ENCODE measurements at regions not wholly inside any gene's neighbourhood (a gene's known extent, or its start where the extent isn't known, plus 50 kb on each side); places are given as distances from the start of the nearest gene placed in this dataset.

DNA sequence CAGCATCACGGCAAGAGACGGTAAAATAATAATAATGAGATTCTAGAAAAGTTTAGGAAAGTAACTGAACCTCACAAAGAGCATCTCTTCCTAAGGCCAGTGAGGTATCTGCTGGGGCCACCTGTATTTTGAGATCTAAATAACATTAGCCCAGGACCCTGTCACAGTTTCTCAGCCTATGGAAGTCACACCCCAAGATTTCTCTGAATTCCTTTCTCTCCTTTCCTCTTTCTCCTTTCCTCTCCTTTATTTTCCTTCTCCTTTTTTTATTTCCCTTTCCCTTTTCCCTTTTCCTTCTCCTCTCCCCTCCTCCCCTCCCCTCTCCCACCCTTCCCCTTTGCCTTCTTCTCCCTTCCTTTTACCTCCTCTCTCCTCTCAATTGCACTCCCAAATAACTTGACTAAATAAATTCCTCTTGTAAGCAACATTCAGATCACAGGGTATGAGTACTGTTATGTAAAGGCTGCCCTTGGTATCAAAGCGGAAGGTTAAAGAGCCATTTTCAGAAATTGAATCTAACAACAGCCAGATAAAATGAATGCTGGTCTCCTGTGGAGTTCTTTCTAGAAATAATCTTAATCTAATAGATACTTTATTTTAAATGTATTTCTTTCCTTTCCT is 506.2 kb downstream of the EPM2A start:
- TF ChIP-seq CTCF (IDR thresholded peaks at IDR 0.05; ENCODE audit: unreplicated experiment), result no peak
- H3K27me3 Mint-ChIP-seq (ENCODE audit: unreplicated experiment), result no peaks in the 10 kb centered on the region
- no TSS peak for BruUV-seq (replicated peaks)
- no peak for DNase-seq
- H3K9me3 Mint-ChIP-seq (ENCODE audit: low read depth, unreplicated experiment), result peaks cover 4% of the 10 kb centered on the region
- CTCF ChIA-PET, result no interaction called here
- intact Hi-C loops (cut with micrococcal nuclease; ENCODE audit: unreplicated experiment), result no loop called here
- H3K4me3 Mint-ChIP-seq (ENCODE audit: low read depth, unreplicated experiment), result no peak overlapping the region
- H3K27ac Mint-ChIP-seq (ENCODE audit: unreplicated experiment), result no peak overlapping the region
- H3K36me3 Mint-ChIP-seq (ENCODE audit: insufficient read depth, unreplicated experiment), result no peaks in the 10 kb centered on the region
- H3K4me1 Mint-ChIP-seq (ENCODE audit: low read depth, unreplicated experiment), result no peaks in the 10 kb centered on the region

- no peak for TF ChIP-seq CTCF (IDR thresholded peaks at IDR 0.05; ENCODE audit: unreplicated experiment)
- DNase-seq, result no peak
- no peaks in the 10 kb centered on the region for H3K4me1 Mint-ChIP-seq (ENCODE audit: low read depth, unreplicated experiment)
- no peak overlapping the region for H3K4me3 Mint-ChIP-seq (ENCODE audit: low read depth, unreplicated experiment)
- H3K27me3 Mint-ChIP-seq (ENCODE audit: unreplicated experiment), result no peaks in the 10 kb centered on the region
- BruUV-seq (replicated peaks), result no TSS peak
- intact Hi-C loops (cut with micrococcal nuclease; ENCODE audit: unreplicated experiment), result no loop called here
- H3K36me3 Mint-ChIP-seq (ENCODE audit: insufficient read depth, unreplicated experiment), result no peaks in the 10 kb centered on the region
- no peak overlapping the region for H3K27ac Mint-ChIP-seq (ENCODE audit: unreplicated experiment)
- CTCF ChIA-PET, result no interaction called here
- peaks cover 4% of the 10 kb centered on the region for H3K9me3 Mint-ChIP-seq (ENCODE audit: low read depth, unreplicated experiment)
Observed at GRCh38 chr6:145233955-145234354, 501.4 kb downstream of the EPM2A start.

DNA sequence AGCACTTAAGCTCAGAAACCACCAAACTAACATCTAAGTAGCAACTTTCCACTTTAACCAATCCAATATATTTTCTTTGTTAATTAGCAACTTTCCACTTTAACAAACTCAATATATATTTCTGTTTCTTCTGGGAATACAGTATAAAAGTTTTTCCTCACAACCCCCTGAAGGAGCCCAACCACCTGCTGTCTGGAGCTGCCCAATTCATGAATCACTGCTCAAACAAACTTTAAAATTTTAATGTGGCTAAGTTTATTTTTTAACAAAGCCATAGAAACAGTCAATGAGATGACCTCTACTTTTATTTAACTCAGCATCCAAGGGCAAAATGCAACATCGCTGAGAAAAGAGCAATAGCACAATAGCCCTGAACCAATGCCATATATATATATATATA is 500.1 kb downstream of the EPM2A start:
- Mint-ChIP-seq H3K4me3 (ENCODE audit: low read depth, unreplicated experiment) (no peak overlapping the region), H3K36me3 (ENCODE audit: insufficient read depth, unreplicated experiment) (no peaks in the 10 kb centered on the region), H3K27ac (ENCODE audit: unreplicated experiment) (no peak overlapping the region), H3K9me3 (ENCODE audit: low read depth, unreplicated experiment) (peaks cover 4% of the 10 kb centered on the region), H3K27me3 (ENCODE audit: unreplicated experiment) (no peaks in the 10 kb centered on the region), H3K4me1 (ENCODE audit: low read depth, unreplicated experiment) (no peaks in the 10 kb centered on the region)
- no peak for TF ChIP-seq CTCF (IDR thresholded peaks at IDR 0.05; ENCODE audit: unreplicated experiment)
- CTCF ChIA-PET, result no interaction called here
- DNase-seq, result no peak
- no TSS peak for BruUV-seq (replicated peaks)
- intact Hi-C loops (cut with micrococcal nuclease; ENCODE audit: unreplicated experiment), result no loop called here

DNA sequence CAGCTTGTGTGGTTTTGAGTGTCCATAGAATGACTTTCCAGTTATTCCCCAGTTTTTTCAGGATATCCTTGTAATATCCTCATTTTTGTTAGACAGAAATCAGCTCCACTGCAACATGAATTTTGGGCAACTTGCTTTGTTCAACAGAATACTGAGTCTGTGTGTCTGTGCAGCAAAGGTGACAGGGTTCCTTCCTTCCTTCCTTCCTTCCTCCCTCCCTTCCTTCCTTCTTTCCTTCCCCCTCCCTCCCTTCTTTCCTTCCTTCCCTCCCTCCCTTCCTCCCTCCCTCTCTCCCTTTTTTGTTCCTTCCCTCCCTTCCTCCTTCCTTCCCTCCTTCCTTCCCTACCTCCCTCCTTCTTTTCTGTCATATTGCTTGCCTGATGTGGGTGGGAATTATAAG is 496.5 kb downstream of the EPM2A start:
- no peaks in the 10 kb centered on the region for H3K27me3 Mint-ChIP-seq (ENCODE audit: unreplicated experiment)
- H3K4me3 Mint-ChIP-seq (ENCODE audit: low read depth, unreplicated experiment), result no peak overlapping the region
- H3K27ac Mint-ChIP-seq (ENCODE audit: unreplicated experiment), result no peak overlapping the region
- intact Hi-C loops (cut with micrococcal nuclease; ENCODE audit: unreplicated experiment), result no loop called here
- TF ChIP-seq CTCF (IDR thresholded peaks at IDR 0.05; ENCODE audit: unreplicated experiment), result no peak
- no TSS peak for BruUV-seq (replicated peaks)
- peaks cover 6% of the 10 kb centered on the region for H3K4me1 Mint-ChIP-seq (ENCODE audit: low read depth, unreplicated experiment)
- peaks cover 1% of the 10 kb centered on the region for H3K9me3 Mint-ChIP-seq (ENCODE audit: low read depth, unreplicated experiment)
- DNase-seq, result no peak
- CTCF ChIA-PET, result no interaction called here
- H3K36me3 Mint-ChIP-seq (ENCODE audit: insufficient read depth, unreplicated experiment), result no peaks in the 10 kb centered on the region
